ENCODE measurements at regions not wholly inside any gene's neighbourhood (a gene's known extent, or its start where the extent isn't known, plus 50 kb on each side); places are given as distances from the start of the nearest gene placed in this dataset.

GRCh38 chr9:119831309-119831708 lies 462.1 kb upstream of the BRINP1 start:
- no peak for FAIRE-seq
- CTCF ChIA-PET, result no interaction called here
- H3K79me2 ChIP-seq (ENCODE audit: control insufficient read depth, insufficient read depth, low read length), result no peaks in the 10 kb centered on the region

More at GRCh38 chr9:119831309-119831708, 462.1 kb upstream of the BRINP1 start:
- no peak overlapping the region for H3K4me2 ChIP-seq (ENCODE audit: insufficient read depth, low read length)
- no TSS peak for BruUV-seq (replicated peaks)
- dilution Hi-C loops (cut with MboI; ENCODE audit: extremely low pct_ligation_motif_present, low sequenced_read_pairs) (no loop called here), intact Hi-C loops (cut with micrococcal nuclease) (no loop called here)
- TF ChIP-seq, protein P1, sequence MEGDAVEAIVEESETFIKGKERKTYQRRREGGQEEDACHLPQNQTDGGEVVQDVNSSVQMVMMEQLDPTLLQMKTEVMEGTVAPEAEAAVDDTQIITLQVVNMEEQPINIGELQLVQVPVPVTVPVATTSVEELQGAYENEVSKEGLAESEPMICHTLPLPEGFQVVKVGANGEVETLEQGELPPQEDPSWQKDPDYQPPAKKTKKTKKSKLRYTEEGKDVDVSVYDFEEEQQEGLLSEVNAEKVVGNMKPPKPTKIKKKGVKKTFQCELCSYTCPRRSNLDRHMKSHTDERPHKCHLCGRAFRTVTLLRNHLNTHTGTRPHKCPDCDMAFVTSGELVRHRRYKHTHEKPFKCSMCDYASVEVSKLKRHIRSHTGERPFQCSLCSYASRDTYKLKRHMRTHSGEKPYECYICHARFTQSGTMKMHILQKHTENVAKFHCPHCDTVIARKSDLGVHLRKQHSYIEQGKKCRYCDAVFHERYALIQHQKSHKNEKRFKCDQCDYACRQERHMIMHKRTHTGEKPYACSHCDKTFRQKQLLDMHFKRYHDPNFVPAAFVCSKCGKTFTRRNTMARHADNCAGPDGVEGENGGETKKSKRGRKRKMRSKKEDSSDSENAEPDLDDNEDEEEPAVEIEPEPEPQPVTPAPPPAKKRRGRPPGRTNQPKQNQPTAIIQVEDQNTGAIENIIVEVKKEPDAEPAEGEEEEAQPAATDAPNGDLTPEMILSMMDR (IDR thresholded peaks at IDR 0.05; ENCODE audit: extremely low read depth in 1 of 2, insufficient read depth in 1 of 2, low read depth in 1 of 2, low read length in 2 of 2), result no peak
- TF ChIP-seq MAX (IDR thresholded peaks at IDR 0.05; ENCODE audit: insufficient read depth, insufficient read length) (no peak), POLR2A (IDR thresholded peaks at IDR 0.05; ENCODE audit: low read depth, low read length) (no peak), POLR2AphosphoS5 (IDR thresholded peaks at IDR 0.05; ENCODE audit: insufficient read depth, low read depth, low read length) (no peak), JUN (IDR thresholded peaks at IDR 0.05; ENCODE audit: borderline replicate concordance, insufficient read depth, insufficient read length, low read depth) (no peak), FOS (IDR thresholded peaks at IDR 0.05; ENCODE audit: borderline replicate concordance, insufficient read depth, low read length) (no peak), EZH2 (IDR thresholded peaks at IDR 0.05; ENCODE audit: borderline replicate concordance, low read depth, low read length, severe bottlenecking) (no peak), GATA2 (IDR thresholded peaks at IDR 0.05; ENCODE audit: insufficient read depth, insufficient read length, low read depth, low read length) (no peak), MYC (IDR thresholded peaks at IDR 0.05; ENCODE audit: low read depth, low read length) (no peak)
- no peak overlapping the region for H3K4me3 ChIP-seq (replicated peaks in 1 of 3; ENCODE audit: insufficient read depth in 1 of 3, low read depth in 1 of 3, low read length in 3 of 3)
- no peak overlapping the region for H3K27ac ChIP-seq (ENCODE audit: insufficient read depth, low read depth, low read length)
- no peaks in the 10 kb centered on the region for H3K9me1 ChIP-seq (replicated peaks; ENCODE audit: control insufficient read depth, extremely low read depth, insufficient read depth, low read length)
- H3K9me3 ChIP-seq (replicated peaks; ENCODE audit: control insufficient read depth, insufficient read depth, low read length), result peaks cover 6% of the 10 kb centered on the region
- no peaks in the 10 kb centered on the region for H4K20me1 ChIP-seq (replicated peaks; ENCODE audit: control insufficient read depth, extremely low read depth, insufficient read depth, low read length)
- POLR2A ChIA-PET, result no interaction called here
- no peak overlapping the region for H3K9ac ChIP-seq (replicated peaks; ENCODE audit: extremely low read depth, insufficient read depth, low read length)
- H3K4me1 ChIP-seq (ENCODE audit: control insufficient read depth, extremely low read depth, insufficient read depth, low read length), result no peaks in the 10 kb centered on the region
- no peak for DNase-seq (ENCODE audit: low read depth, low spot score)
- H3K36me3 ChIP-seq (ENCODE audit: control insufficient read depth in 2 of 2, extremely low read depth in 1 of 2, insufficient read depth in 2 of 2, low read length in 2 of 2), result no peaks in the 10 kb centered on the region
- H3K27me3 ChIP-seq (ENCODE audit: control insufficient read depth in 2 of 2, insufficient read depth in 2 of 2, low read length in 2 of 2), result no peaks in the 10 kb centered on the region
- no peak overlapping the region for H2AFZ ChIP-seq (ENCODE audit: low read depth, low read length)

All from endothelial cell of umbilical vein (primary cell).